ENCODE measurements at regions not wholly inside any gene's neighbourhood (a gene's known extent, or its start where the extent isn't known, plus 50 kb on each side); places are given as distances from the start of the nearest gene placed in this dataset.

DNA sequence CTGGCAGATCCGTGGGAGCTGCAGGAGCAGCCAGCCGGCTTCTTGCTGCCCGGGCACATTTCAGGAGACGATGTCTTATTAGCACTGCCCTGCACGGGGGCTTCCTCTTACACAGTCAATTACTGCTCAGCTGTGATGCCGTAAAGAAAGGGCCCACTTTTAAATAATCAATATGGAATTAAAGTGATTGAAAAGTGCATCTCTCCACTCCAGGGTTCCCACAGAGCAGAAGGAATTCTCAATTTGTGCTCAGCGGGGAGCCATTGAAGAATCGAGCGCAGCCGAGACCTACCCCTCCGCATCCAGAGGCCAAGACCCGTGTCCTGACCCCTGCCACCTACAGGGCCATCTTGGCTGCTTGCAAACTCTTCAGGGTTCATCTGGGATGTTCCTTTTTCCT lies 399.4 kb upstream of the C16orf82 start:
- Histone ChIP-seq H3K27ac (ENCODE audit: low read depth, low read length) (no peak overlapping the region), H3K4me3 (ENCODE audit: low read length) (no peak overlapping the region), H3K4me2 (ENCODE audit: low read length) (no peak overlapping the region), H3K9me3 (ENCODE audit: control insufficient read depth, insufficient read depth, low read length) (no peaks in the 10 kb centered on the region), H3K4me1 (ENCODE audit: control insufficient read depth, low read length) (no peaks in the 10 kb centered on the region), H3K27me3 (ENCODE audit: control insufficient read depth, low read length) (no peaks in the 10 kb centered on the region), H3F3A (ENCODE audit: control insufficient read depth, insufficient read depth) (no peaks in the 10 kb centered on the region), H4K20me1 (ENCODE audit: control insufficient read depth, insufficient read depth, low read depth, low read length) (no peaks in the 10 kb centered on the region), H3K36me3 (ENCODE audit: control insufficient read depth, low read length) (no peaks in the 10 kb centered on the region), H3K79me2 (ENCODE audit: control insufficient read depth, low read length) (no peaks in the 10 kb centered on the region), H3K9me2 (replicated peaks; ENCODE audit: control insufficient read depth, low read length) (no peaks in the 10 kb centered on the region)
- TF ChIP-seq EZH2phosphoT487 (IDR thresholded peaks at IDR 0.05; ENCODE audit: borderline replicate concordance, low read length) (no peak), CTCF (IDR thresholded peaks at IDR 0.05; ENCODE audit: low read depth, low read length, poor library complexity, severe bottlenecking) (no peak)

GRCh38 chr16:26668026-26668425 lies 398.7 kb upstream of the C16orf82 start:
- no peaks in the 10 kb centered on the region for H3K9me2 ChIP-seq (replicated peaks; ENCODE audit: control insufficient read depth, low read length)
- H3K4me1 ChIP-seq (ENCODE audit: control insufficient read depth, low read length) = no peaks in the 10 kb centered on the region
- H3K27ac ChIP-seq (ENCODE audit: low read depth, low read length) = no peak overlapping the region
- H3K27me3 ChIP-seq (ENCODE audit: control insufficient read depth, low read length) = no peaks in the 10 kb centered on the region
- H3K4me3 ChIP-seq (ENCODE audit: low read length) = no peak overlapping the region
- H3K36me3 ChIP-seq (ENCODE audit: control insufficient read depth, low read length) = no peaks in the 10 kb centered on the region
- no peaks in the 10 kb centered on the region for H3K9me3 ChIP-seq (ENCODE audit: control insufficient read depth, insufficient read depth, low read length)
- no peak overlapping the region for H3K4me2 ChIP-seq (ENCODE audit: low read length)
- no peaks in the 10 kb centered on the region for H4K20me1 ChIP-seq (ENCODE audit: control insufficient read depth, insufficient read depth, low read depth, low read length)
- H3F3A ChIP-seq (ENCODE audit: control insufficient read depth, insufficient read depth) = no peaks in the 10 kb centered on the region
- no peaks in the 10 kb centered on the region for H3K79me2 ChIP-seq (ENCODE audit: control insufficient read depth, low read length)
- TF ChIP-seq EZH2phosphoT487 (IDR thresholded peaks at IDR 0.05; ENCODE audit: borderline replicate concordance, low read length) (no peak), CTCF (IDR thresholded peaks at IDR 0.05; ENCODE audit: low read depth, low read length, poor library complexity, severe bottlenecking) (no peak)

DNA sequence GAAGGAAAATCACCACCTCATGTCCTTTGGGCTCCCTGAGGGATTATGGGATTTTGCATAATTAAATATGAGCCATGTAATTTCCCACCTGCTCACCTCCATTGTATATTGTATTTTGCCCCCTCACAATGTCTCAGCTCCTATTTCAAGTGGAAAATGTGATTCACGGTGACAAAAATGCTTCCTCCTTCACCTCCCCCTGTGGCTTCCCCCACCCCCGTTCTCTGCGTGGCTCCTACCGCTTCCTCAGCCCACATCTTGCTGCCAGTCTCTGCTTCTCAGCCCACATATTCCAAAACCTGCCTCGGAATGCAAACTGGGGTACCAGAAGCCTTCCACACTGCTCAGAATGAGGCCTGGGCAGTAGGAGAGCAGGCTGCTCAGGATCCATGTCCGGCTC lies 394.5 kb upstream of the C16orf82 start:
- Histone ChIP-seq H3K27me3 (ENCODE audit: control insufficient read depth, low read length) (no peaks in the 10 kb centered on the region), H3K4me1 (ENCODE audit: control insufficient read depth, low read length) (no peaks in the 10 kb centered on the region; the same call in 1 of the 2 replicates), H3K4me2 (ENCODE audit: low read length) (no peak overlapping the region), H3K9me2 (replicated peaks; ENCODE audit: control insufficient read depth, low read length) (no peaks in the 10 kb centered on the region), H4K20me1 (ENCODE audit: control insufficient read depth, insufficient read depth, low read depth, low read length) (no peaks in the 10 kb centered on the region), H3K9me3 (ENCODE audit: control insufficient read depth, insufficient read depth, low read length) (no peaks in the 10 kb centered on the region), H3K79me2 (ENCODE audit: control insufficient read depth, low read length) (no peaks in the 10 kb centered on the region), H3F3A (ENCODE audit: control insufficient read depth, insufficient read depth) (no peaks in the 10 kb centered on the region), H3K27ac (ENCODE audit: low read depth, low read length) (no peak overlapping the region), H3K36me3 (ENCODE audit: control insufficient read depth, low read length) (no peaks in the 10 kb centered on the region), H3K4me3 (ENCODE audit: low read length) (no peak overlapping the region)
- TF ChIP-seq CTCF (IDR thresholded peaks at IDR 0.05; ENCODE audit: low read depth, low read length, poor library complexity, severe bottlenecking) (no peak), EZH2phosphoT487 (IDR thresholded peaks at IDR 0.05; ENCODE audit: borderline replicate concordance, low read length) (no peak)

GRCh38 chr16:26673011-26673410 lies 393.7 kb upstream of the C16orf82 start:
- Histone ChIP-seq H3K4me3 (ENCODE audit: low read length) (no peak overlapping the region), H3K27me3 (ENCODE audit: control insufficient read depth, low read length) (no peaks in the 10 kb centered on the region), H3K4me1 (ENCODE audit: control insufficient read depth, low read length) (no peaks in the 10 kb centered on the region; the same call in 1 of the 2 replicates), H3K9me3 (ENCODE audit: control insufficient read depth, insufficient read depth, low read length) (no peaks in the 10 kb centered on the region), H4K20me1 (ENCODE audit: control insufficient read depth, insufficient read depth, low read depth, low read length) (no peaks in the 10 kb centered on the region), H3F3A (ENCODE audit: control insufficient read depth, insufficient read depth) (no peaks in the 10 kb centered on the region), H3K27ac (ENCODE audit: low read depth, low read length) (no peak overlapping the region), H3K9me2 (replicated peaks; ENCODE audit: control insufficient read depth, low read length) (no peaks in the 10 kb centered on the region), H3K79me2 (ENCODE audit: control insufficient read depth, low read length) (no peaks in the 10 kb centered on the region), H3K4me2 (ENCODE audit: low read length) (no peak overlapping the region), H3K36me3 (ENCODE audit: control insufficient read depth, low read length) (no peaks in the 10 kb centered on the region)
- TF ChIP-seq CTCF (IDR thresholded peaks at IDR 0.05; ENCODE audit: low read depth, low read length, poor library complexity, severe bottlenecking) (no peak), EZH2phosphoT487 (IDR thresholded peaks at IDR 0.05; ENCODE audit: borderline replicate concordance, low read length) (no peak)
